Keratinocyte (primary cell): ENCODE measurements at regions not wholly inside any gene's neighbourhood (a gene's known extent, or its start where the extent isn't known, plus 50 kb on each side); places are given as distances from the start of the nearest gene placed in this dataset.

Source experiments
- DNase-seq: peaks from one replicate; pipeline ENCODE4 v3.0.0-alpha.2; 2011; ENCODE audit warnings: low read depth, missing footprints, low spot score
- FAIRE-seq: peaks from 2 replicates; lab custom pipeline; 2011; peaks lifted over from hg19 to GRCh38; lab: Jason Lieb, UNC
- H2AFZ ChIP-seq: 2 replicates; pipeline ENCODE4 v1.6.0; 2012; ENCODE audit warnings: low read length, control low read depth, inconsistent platforms; ENCODE audit not compliant: control insufficient read depth
- H3K27ac ChIP-seq: 2 replicates; pipeline ENCODE4 v1.5.1; 2011; ENCODE audit warnings: low read length; ENCODE audit not compliant: control insufficient read depth, insufficient read depth
- H3K27me3 ChIP-seq: 3 replicates; pipeline ENCODE4 v1.6.0; 2011; ENCODE audit warnings: low read length; ENCODE audit not compliant: control insufficient read depth, insufficient read depth; ENCODE audit errors: extremely low read depth
- H3K36me3 ChIP-seq, 2 experiments: 2 replicates in 1 of 2; 3 replicates in 1 of 2; pipeline ENCODE4 v1.5.1; 2011; ENCODE audit warnings: low read length in 2 of 2, mild to moderate bottlenecking in 1 of 2; ENCODE audit not compliant: control insufficient read depth in 2 of 2, insufficient read depth in 2 of 2; ENCODE audit errors: extremely low read depth in 1 of 2
- H3K4me1 ChIP-seq: 3 replicates; pipeline ENCODE4 v1.5.1; 2011; ENCODE audit warnings: low read length; ENCODE audit not compliant: control insufficient read depth, insufficient read depth; ENCODE audit errors: extremely low read depth
- H3K4me2 ChIP-seq: 3 replicates; pipeline ENCODE4 v1.6.0; 2011; ENCODE audit warnings: low read depth, low read length; ENCODE audit not compliant: control insufficient read depth, insufficient read depth; ENCODE audit errors: extremely low read depth
- H3K4me3 ChIP-seq, 3 experiments: fragments of 200-600 bp in 1 of 3; sonication (generic) in 1 of 3; 2 replicates in 2 of 3; 3 replicates in 1 of 3; pipeline ENCODE4 v1.5.1; 2011 to 2016; ENCODE audit warnings: low read length in 3 of 3, mild to moderate bottlenecking in 3 of 3, control low read depth in 2 of 3, inconsistent platforms in 1 of 3, low read depth in 1 of 3, mixed read lengths in 1 of 3, mixed run types in 1 of 3, moderate library complexity in 1 of 3; ENCODE audit not compliant: control insufficient read depth in 2 of 3, insufficient read depth in 2 of 3; ENCODE audit errors: extremely low read depth in 1 of 3
- H3K79me2 ChIP-seq: 2 replicates; pipeline ENCODE4 v1.6.0; 2012; ENCODE audit warnings: low read length; ENCODE audit not compliant: control insufficient read depth, insufficient read depth
- H3K9ac ChIP-seq: 3 replicates; pipeline ENCODE4 v1.6.0; 2011; ENCODE audit warnings: low read length; ENCODE audit not compliant: control insufficient read depth, insufficient read depth; ENCODE audit errors: extremely low read depth
- H3K9me1 ChIP-seq: 3 replicates; pipeline ENCODE4 v1.6.0; 2011; ENCODE audit warnings: low read length; ENCODE audit not compliant: control insufficient read depth, insufficient read depth; ENCODE audit errors: extremely low read depth
- H3K9me3 ChIP-seq: 2 replicates; pipeline ENCODE4 v1.5.1; 2012; ENCODE audit warnings: low read depth, low read length; ENCODE audit not compliant: control insufficient read depth
- H4K20me1 ChIP-seq: 3 replicates; pipeline ENCODE4 v1.6.0; 2011; ENCODE audit warnings: low read length; ENCODE audit not compliant: control insufficient read depth, insufficient read depth; ENCODE audit errors: extremely low read depth
- EZH2 ChIP-seq: IDR thresholded peaks from one replicate; pipeline ENCODE4 v1.6.1; 2012; ENCODE audit warnings: inconsistent platforms, mild to moderate bottlenecking, low read length, moderate library complexity
- dilution Hi-C: fragments of 300-500 bp; cut with MboI; formaldehyde crosslinking; loops from one replicate; pipeline ENCODE4 v1.7.0; 2020; ENCODE audit warnings: low sequenced_read_pairs; ENCODE audit not compliant: extremely low pct_ligation_motif_present
- TF ChIP-seq, protein P1 (sequence below), 3 experiments: IDR thresholded peaks in 1 of 3; conservative IDR thresholded peaks in 1 of 3; optimal IDR thresholded peaks in 1 of 3; 2 replicates in 2 of 3; 3 replicates in 1 of 3; pipeline versions ENCODE3 to v1.5.1; 2011; ENCODE audit warnings: low read length in 3 of 3, mild to moderate bottlenecking in 3 of 3, moderate library complexity in 2 of 3, control low read depth in 1 of 3, inconsistent platforms in 1 of 3; ENCODE audit not compliant: insufficient read depth in 2 of 3; ENCODE audit errors: extremely low read depth in 1 of 3

DNA sequence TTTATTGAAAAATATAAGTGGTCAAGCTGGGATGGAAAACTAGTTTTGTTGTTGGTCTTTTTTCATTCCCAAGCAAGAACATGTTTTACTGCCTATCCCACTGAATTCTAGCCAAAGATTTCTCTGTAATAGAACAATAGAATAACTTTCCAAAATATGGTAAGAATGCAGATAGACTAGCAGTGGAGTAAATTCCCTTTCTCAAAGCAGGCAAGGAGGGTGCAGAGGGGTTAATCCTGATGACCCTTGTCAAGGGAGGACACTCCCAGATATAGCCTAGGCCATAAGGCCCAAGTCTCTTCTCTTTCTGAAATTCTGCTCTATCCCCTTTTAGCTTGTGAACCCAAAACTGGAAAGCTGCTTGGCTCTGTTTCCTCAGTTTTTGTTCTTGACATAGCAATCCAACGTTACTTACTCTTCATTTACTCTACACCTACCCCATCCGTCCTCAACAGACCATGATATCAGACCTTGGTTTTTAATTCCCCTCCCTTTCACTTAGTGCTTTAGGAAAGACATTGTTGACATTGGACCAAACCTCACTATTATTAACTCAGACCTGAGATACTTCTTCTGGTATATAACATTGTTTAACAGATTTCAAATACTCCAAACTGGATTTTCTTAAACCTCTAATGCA, 453.6 kb upstream of the THBS1 start:
- Histone ChIP-seq H3K9ac (peak overlapping the region; percentile 34), H4K20me1 (no peaks in the 10 kb centered on the region), H3K4me2 (peak overlapping the region; percentile 53), H3K79me2 (no peaks in the 10 kb centered on the region), H3K9me1 (no peaks in the 10 kb centered on the region), H3K27ac (peak overlapping the region; percentile 68), H3K9me3 (no peaks in the 10 kb centered on the region), H3K36me3 (no peaks in the 10 kb centered on the region), H2AFZ (peak overlapping the region; percentile 14), H3K4me1 (peaks cover 55% of the 10 kb centered on the region), H3K27me3 (no peaks in the 10 kb centered on the region), H3K4me3 (no peak overlapping the region)
- DNase-seq, result no peak
- TF ChIP-seq, protein P1, sequence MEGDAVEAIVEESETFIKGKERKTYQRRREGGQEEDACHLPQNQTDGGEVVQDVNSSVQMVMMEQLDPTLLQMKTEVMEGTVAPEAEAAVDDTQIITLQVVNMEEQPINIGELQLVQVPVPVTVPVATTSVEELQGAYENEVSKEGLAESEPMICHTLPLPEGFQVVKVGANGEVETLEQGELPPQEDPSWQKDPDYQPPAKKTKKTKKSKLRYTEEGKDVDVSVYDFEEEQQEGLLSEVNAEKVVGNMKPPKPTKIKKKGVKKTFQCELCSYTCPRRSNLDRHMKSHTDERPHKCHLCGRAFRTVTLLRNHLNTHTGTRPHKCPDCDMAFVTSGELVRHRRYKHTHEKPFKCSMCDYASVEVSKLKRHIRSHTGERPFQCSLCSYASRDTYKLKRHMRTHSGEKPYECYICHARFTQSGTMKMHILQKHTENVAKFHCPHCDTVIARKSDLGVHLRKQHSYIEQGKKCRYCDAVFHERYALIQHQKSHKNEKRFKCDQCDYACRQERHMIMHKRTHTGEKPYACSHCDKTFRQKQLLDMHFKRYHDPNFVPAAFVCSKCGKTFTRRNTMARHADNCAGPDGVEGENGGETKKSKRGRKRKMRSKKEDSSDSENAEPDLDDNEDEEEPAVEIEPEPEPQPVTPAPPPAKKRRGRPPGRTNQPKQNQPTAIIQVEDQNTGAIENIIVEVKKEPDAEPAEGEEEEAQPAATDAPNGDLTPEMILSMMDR (optimal IDR thresholded peaks at IDR 0.05 in 1 of 3, IDR thresholded peaks at IDR 0.05 in 1 of 3, conservative IDR thresholded peaks at IDR 0.05 in 1 of 3; ENCODE audit: extremely low read depth in 1 of 3, insufficient read depth in 2 of 3, low read length in 3 of 3), result no peak
- no peak for TF ChIP-seq EZH2
- FAIRE-seq, result no peak
- dilution Hi-C loops, result no loop called here

DNA sequence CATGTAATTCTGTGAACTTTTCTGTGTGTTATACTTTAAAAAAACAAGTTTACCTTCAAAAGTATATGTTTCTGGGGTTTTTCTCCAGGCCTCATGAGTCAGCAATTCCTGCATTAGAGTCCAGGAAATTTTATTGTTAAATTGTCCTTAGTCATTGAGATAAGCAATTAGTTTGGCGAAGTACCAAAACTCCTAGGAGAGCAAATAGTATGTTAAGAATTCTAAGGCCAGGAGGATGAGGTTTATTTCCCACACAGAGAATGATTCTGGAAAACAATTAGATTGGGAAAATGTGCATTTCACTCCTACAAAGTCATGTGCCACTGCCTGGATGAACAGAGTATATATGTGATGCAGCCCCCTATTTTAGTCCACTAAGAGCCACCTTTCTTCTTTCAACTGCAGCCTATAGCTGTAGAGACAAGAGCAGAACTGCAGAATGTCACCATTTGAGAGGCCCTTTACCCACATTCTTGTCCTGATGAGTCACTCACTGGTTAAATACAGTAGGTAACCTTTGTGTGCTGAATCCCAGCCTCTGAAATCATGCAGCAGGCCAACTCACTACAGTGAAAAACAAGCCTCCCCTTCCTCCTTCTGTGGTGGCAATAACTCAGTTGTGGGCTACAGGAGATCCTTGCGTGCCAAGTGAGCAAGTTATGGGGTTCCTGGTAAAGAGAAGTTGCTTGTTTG, 452.8 kb upstream of the THBS1 start:
- no peaks in the 10 kb centered on the region for H3K9me1 ChIP-seq
- H3K4me2 ChIP-seq, result peak overlapping the region; percentile 53
- peak; percentile 86 for FAIRE-seq
- no peaks in the 10 kb centered on the region for H3K36me3 ChIP-seq
- peak overlapping the region; percentile 34 for H3K9ac ChIP-seq
- H3K27ac ChIP-seq, result peak overlapping the region; percentile 68
- TF ChIP-seq, protein P1 (optimal IDR thresholded peaks at IDR 0.05 in 1 of 3, IDR thresholded peaks at IDR 0.05 in 1 of 3, conservative IDR thresholded peaks at IDR 0.05 in 1 of 3; ENCODE audit: extremely low read depth in 1 of 3, insufficient read depth in 2 of 3, low read length in 3 of 3), result no peak
- TF ChIP-seq EZH2, result no peak
- H3K27me3 ChIP-seq, result no peaks in the 10 kb centered on the region
- H3K4me1 ChIP-seq, result peaks cover 55% of the 10 kb centered on the region
- dilution Hi-C loops, result no loop called here
- H3K79me2 ChIP-seq, result no peaks in the 10 kb centered on the region
- peak; percentile 85 for DNase-seq
- no peaks in the 10 kb centered on the region for H3K9me3 ChIP-seq
- H2AFZ ChIP-seq, result no peak overlapping the region
- no peak overlapping the region for H3K4me3 ChIP-seq
- H4K20me1 ChIP-seq, result no peaks in the 10 kb centered on the region
